Hematopoietic multipotent progenitor cell treated with erythropoietin and hydrocortisone succinate and interleukin-3 and kit ligand, for 4 days (in vitro differentiated cells): ENCODE measurements at regions not wholly inside any gene's neighbourhood (a gene's known extent, or its start where the extent isn't known, plus 50 kb on each side); places are given as distances from the start of the nearest gene placed in this dataset.
A peak's percentile ranks its signal among the peaks of the same experiment; 100 is the strongest.

ENCODE experiments used
- DNase-seq: peaks from one replicate; pipeline ENCODE4 v3.0.0-alpha.2; 2015

DNA sequence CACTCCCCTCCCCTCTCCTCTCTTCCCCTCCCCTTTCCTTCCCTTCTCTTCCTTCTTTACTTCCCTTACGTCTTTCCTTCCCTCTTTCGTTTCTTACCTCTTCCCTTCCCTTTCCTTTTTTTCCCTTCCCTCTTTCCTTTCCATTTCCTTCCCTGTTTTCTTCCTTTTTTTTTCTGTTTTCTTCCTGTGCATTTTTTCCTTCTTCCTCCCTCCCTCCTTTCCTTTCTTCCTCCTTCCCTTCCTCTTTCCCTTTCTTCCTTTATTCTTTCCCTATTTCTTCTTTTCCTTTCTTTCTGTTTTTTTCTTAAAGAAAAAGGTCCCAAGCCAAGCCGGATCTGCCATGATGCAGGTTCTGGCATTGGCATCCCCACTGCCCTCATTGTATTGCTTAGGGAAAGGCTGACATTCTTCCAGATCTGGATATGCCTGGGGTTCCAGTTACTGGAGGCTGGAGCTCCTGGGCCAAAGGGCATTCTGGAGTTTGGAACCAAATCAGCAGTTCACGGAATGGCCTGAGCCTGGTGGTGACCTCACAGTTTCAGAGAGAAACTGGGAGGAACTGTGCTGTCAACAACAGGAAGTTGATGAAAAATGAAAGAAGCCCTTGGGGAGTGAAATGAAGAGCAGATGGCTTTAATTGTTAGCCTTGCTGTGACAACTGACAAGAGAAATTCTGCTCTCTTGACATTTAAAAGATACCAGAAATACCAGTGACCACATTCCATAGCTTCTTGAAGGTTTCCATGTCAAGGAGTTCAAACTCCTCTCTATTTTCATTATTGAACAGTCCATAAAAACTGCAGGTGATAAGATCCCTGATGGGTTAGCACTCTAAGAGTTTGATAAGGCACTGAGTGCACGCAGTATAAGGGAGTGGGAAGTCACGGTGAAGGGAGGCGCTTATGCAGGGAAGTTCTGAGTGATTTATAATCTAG lies 622.1 kb downstream of the SPRY1 start:
- peak; percentile 74 for DNase-seq

DNA sequence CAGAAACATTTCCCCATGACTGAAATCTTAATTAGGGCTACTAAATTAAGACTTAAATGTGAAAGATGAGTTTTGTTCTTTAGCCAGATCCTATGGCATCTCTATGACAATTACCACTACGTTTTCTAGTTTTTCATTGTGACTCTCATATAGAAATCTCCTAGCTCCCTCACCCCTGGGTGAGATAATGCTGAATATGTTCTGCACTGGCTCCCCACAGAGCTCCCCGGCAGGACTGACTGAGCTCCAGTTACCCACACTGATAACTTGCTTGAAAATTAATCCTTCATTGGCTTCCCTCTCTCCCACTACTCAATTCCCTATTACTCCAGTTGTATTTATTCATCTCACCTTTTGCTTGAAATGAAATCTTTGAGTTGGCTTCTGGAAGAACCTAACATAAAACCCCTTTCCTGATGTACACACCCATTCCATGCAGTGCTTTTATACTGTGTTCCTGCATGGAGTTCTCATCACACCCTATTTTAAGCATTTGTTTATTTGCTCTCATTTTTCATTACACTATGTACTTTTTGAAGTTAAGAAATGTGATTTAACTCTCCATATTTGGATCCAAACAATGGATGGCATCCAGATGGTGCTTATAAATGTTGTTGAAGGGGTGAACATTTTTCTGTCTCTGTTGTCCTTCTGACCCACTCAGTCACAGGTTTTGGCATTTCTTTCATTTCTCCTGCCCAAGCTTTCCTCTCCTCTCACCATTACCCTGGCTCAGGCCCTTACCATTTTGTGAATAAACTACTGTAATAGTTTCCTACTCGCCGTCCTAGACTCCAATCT lies 623.4 kb downstream of the SPRY1 start:
- no peak for DNase-seq

GRCh38 chr4:124025000-124025399 lies 628.4 kb downstream of the SPRY1 start:
- DNase-seq = no peak

- DNase-seq = no peak
Observed at GRCh38 chr4:124025428-124025827, 628.8 kb downstream of the SPRY1 start.

DNA sequence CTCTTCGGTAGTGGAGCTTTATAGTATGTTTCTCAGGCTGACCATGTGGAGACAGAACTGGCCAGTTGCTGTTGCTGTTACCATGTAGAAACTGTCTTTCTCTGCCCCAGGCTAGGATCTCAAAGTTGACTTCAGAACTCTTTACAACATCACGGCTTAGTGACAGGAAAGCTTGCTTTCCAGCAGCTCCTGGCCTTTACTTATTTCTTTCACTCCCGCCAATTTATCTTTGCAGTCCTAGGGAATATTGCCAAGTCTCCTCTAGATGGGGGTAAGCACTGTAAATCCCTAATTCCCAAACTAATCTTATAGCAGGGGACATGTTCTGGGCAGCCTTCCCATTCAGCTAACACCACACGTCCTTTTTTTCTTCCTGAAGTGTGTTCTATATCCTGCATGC lies 631.6 kb downstream of the SPRY1 start:
- DNase-seq = no peak

- no peak for DNase-seq
Observed at GRCh38 chr4:124030147-124030546, 633.6 kb downstream of the SPRY1 start.

DNA sequence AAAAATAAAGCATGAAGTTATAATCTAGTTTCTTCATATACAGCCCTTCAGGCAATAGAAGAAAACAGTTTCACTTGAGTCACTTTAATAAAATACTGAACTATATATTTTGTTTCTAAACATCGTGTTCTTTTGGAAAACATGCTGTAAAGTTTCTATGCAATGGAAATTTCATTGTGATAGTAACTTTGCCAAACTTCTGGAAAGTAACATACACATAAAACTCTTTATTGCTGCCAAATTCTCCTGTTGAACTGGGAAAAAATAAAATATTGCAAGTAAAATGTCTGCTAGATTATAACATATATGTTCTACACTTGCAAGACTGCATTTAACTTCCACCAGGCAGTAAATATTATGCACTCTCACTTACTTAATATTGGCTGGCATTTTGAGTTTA lies 635.4 kb downstream of the SPRY1 start:
- DNase-seq = no peak

- DNase-seq = no peak
Observed at GRCh38 chr4:124035364-124036041, 638.9 kb downstream of the SPRY1 start.

DNA sequence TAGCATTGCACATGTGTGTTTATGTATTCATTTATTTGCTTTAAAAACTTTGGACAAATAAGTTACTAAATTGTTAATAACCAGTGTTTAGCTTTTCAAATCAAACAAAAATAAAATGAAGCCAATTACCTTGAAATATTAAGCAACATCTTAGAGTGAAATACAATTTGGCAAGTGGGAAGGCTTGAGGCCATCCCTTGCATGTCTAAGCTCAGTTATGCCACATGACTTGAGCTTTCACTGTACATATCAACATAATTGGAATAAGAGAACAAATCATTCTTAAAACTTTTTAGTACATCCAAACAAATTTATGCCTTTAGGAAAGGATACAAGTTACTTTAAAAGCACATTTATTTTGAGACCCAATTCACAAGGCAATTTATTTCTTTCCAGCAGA lies 640.6 kb downstream of the SPRY1 start:
- DNase-seq = no peak

DNA sequence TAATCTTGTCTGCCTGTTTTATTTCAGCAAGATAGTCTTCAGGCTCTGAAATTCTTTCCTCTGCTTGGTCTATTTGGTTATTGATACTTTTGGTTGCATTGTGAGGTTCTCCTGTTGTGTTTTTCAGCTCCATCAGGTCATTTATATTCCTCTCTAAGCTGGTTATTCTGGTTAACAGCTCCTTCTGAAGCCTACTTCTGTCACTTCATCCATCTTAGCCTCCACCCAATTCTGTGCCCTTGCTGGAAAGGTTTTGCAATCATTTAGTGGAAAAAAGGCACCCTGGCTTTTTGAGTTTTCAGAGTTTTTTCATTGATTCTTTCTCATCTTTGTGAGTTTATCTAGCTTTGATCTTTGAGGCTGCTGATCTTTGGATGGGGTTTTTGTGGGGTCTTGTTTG lies 647.7 kb downstream of the SPRY1 start:
- DNase-seq = no peak

GRCh38 chr4:124044867-124045266 lies 648.3 kb downstream of the SPRY1 start:
- peak; percentile 10 for DNase-seq

GRCh38 chr4:124046190-124046589 lies 649.6 kb downstream of the SPRY1 start:
- no peak for DNase-seq

GRCh38 chr4:124053872-124054538 lies 657.4 kb downstream of the SPRY1 start:
- DNase-seq = no peak

GRCh38 chr4:124055336-124055735 lies 657.2 kb downstream of the ANKRD50 start:
- no peak for DNase-seq

- DNase-seq = no peak
Observed at GRCh38 chr4:124055896-124056295, 656.6 kb downstream of the ANKRD50 start.

- DNase-seq = peak; percentile 40
Observed at GRCh38 chr4:124060261-124060918, 652.1 kb downstream of the ANKRD50 start.

- DNase-seq = peak; percentile 8
Observed at GRCh38 chr4:124061413-124061812, 651.1 kb downstream of the ANKRD50 start.

- no peak for DNase-seq
Observed at GRCh38 chr4:124065422-124065821, 647.1 kb downstream of the ANKRD50 start.

DNA sequence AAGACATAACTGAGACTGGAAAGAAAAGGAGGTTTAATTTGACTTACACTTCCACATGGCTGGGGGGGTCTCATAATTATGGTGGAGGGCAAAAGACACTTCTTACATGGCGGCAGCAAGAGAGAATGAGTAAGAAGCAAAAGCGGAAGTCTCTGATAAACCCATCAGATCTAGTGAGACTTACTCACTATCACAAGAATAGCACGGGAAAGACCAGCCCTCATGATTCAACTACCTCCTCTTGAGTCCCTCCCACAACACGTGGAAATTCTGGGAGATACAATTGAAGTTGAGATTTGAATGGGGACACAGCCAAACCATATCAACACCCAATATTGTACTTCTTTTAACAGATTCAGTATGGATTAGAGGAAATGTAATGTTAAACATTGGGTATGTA lies 646.6 kb downstream of the ANKRD50 start:
- DNase-seq = no peak

DNA sequence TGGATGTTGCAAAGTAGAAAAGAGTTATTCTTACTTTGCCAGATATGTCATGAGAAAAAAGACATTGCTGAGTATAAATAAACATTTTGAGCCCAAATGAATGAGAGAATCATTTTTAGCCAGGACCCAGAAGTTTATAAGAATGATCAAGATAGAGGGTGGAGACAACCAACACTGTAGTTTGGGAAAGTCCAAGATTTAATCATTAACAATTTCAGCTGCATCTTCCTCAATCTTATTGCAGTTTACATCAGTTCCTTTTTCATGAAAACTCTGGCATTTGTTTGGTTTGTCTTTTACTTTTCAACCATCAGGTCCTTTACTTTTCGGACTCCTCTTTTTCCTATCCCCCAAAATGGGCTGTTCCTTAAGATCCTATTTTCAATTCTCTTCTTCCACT lies 645.9 kb downstream of the ANKRD50 start:
- no peak for DNase-seq

GRCh38 chr4:124067046-124067445 lies 645.5 kb downstream of the ANKRD50 start:
- DNase-seq = no peak
